Adrenal gland (tissue), 9 donors: ENCODE measurements at regions not wholly inside any gene's neighbourhood (a gene's known extent, or its start where the extent isn't known, plus 50 kb on each side); places are given as distances from the start of the nearest gene placed in this dataset.
"Not testable (repeated sequence)": the region's sequence is repeated elsewhere in the genome, so short reads cannot be mapped to it uniquely, and the experiment has no call there.

Experiments used
- DNase-seq, 7 donors: peaks; one replicate each; pipeline ENCODE4 v3.0.0-alpha.2; 2019 to 2020
- H3K27ac ChIP-seq, 5 donors: fragments of 200-600 bp; sonication (generic) in 4 of 5; 1 replicate in 3 of 5; 2 replicates in 2 of 5; pipeline versions ENCODE4 v1.5.1 to v1.8.0; 2016 to 2020; ENCODE audit warnings: mild to moderate bottlenecking in 1 of 5
- H3K27me3 ChIP-seq: fragments of 200-600 bp; 2 replicates; pipeline ENCODE4 v1.8.0; 2021
- H3K36me3 ChIP-seq, 2 donors: fragments of 200-600 bp; replicated peaks in 1 of 2; 1 replicate in 1 of 2; 2 replicates in 1 of 2; pipeline versions ENCODE4 v1.5.1 to v1.8.0; 2018 to 2022
- H3K4me1 ChIP-seq, 2 donors: fragments of 200-600 bp; replicated peaks in 1 of 2; 1 replicate in 1 of 2; 2 replicates in 1 of 2; pipeline versions ENCODE4 v1.5.1 to v1.8.0; 2018 to 2021
- H3K4me3 ChIP-seq, 4 donors: fragments of 200-600 bp; sonication (generic) in 3 of 4; one replicate each; pipeline ENCODE4 v1.5.1; 2016 to 2018
- H3K9me3 ChIP-seq, 3 donors: fragments of 200-600 bp; sonication (generic) in 1 of 3; replicated peaks in 1 of 3; 1 replicate in 2 of 3; 2 replicates in 1 of 3; pipeline versions ENCODE4 v1.5.1 to v1.8.0; 2016 to 2021
- CTCF ChIP-seq, 6 experiments: fragments of 450-650 bp in 4 of 6; fragments of 200-600 bp in 2 of 6; sonication (generic) in 1 of 6; IDR thresholded peaks; 1 replicate in 5 of 6; 2 replicates in 1 of 6; pipeline versions ENCODE4 v1.5.1 to v1.8.0; 2016 to 2021; ENCODE audit warnings: antibody characterized with exemption in 6 of 6, mild to moderate bottlenecking in 2 of 6, moderate library complexity in 1 of 6
- POLR2A ChIP-seq, 2 donors: fragments of 450-650 bp; IDR thresholded peaks; one replicate each; pipeline ENCODE4 v1.6.1; 2017; ENCODE audit warnings: antibody characterized with exemption in 2 of 2, mild to moderate bottlenecking in 2 of 2, moderate library complexity in 1 of 2
- WGBS, 4 donors: extraction: QIAGEN DNeasy Blood & Tissue Kit in 2 of 4; methylation state at CpG; one replicate each; pipeline versions ENCODE4 v1.1.5 to v1.1.7; 2013 to 2017; 5-methylcytosine and 5-hydroxymethylcytosine counted together
- intact Hi-C, 2 donors: fragments of 100-400 bp; cut with DNase I; formaldehyde crosslinking; loops; one replicate each; pipeline versions ENCODE4 v1.14.1 to v1.15.0; 2022 to 2023
- donor health status: healthy with polysubstance abuse.
- donor health status: Bipolar disorder and iron deficiency.
- donor health status: DM: yes; HTN: yes; CAD: no.
- donor health status: DM: no; HTN: no; CAD: no.
- donor health status: DM: no; HTN: no; CAD: no.

- peaks cover 0 to 8% of the 10 kb centered on the region in 2 donors for H3K4me1 ChIP-seq
- H3K27ac ChIP-seq, result no peak overlapping the region
- H3K27me3 ChIP-seq, result no peaks in the 10 kb centered on the region
- DNase-seq, result no peak
- TF ChIP-seq CTCF (IDR thresholded peaks at IDR 0.05) (no peak), POLR2A (IDR thresholded peaks at IDR 0.05) (no peak)
- no peak overlapping the region for H3K4me3 ChIP-seq
- intact Hi-C loops, result no loop called here
- H3K9me3 ChIP-seq, result peaks cover 0 to 3% (median 0%) of the 10 kb centered on the region in 3 donors
- 59 to 83% (median 64%) methylated on average over 2 of the region's 2 CpGs for WGBS, 4 donors
- no peaks in the 10 kb centered on the region for H3K36me3 ChIP-seq
These were observed 481.0 kb upstream of the PTGER4 start for GRCh38 chr5:40198736-40199135.

- DNase-seq, H3K4me1 ChIP-seq, intact Hi-C loops, H3K4me3 ChIP-seq, H3K27ac ChIP-seq, H3K36me3 ChIP-seq, H3K9me3 ChIP-seq, H3K27me3 ChIP-seq: not testable (repeated sequence)
- WGBS, 4 donors, result 88 to 96% (median 93%) methylated on average over 7 of the region's 7 CpGs
These were observed 484.1 kb upstream of the PTGER4 start for GRCh38 chr5:40195574-40195973.

- Histone ChIP-seq H3K36me3 (no peaks in the 10 kb centered on the region), H3K27ac (peak overlapping the region in 1 of 5 donors; percentile 19), H3K4me3 (no peak overlapping the region), H3K9me3 (no peaks in the 10 kb centered on the region), H3K4me1 (no peaks in the 10 kb centered on the region), H3K27me3 (no peaks in the 10 kb centered on the region)
- TF ChIP-seq CTCF (IDR thresholded peaks at IDR 0.05) (no peak), POLR2A (IDR thresholded peaks at IDR 0.05) (no peak)
- DNase-seq, result no peak
- WGBS, 4 donors, result 33 to 46% (median 35%) methylated on average over 4 of the region's 4 CpGs
- intact Hi-C loops, result no loop called here
These were observed 488.6 kb upstream of the PTGER4 start for GRCh38 chr5:40191150-40191549.

- Histone ChIP-seq H3K9me3 (no peaks in the 10 kb centered on the region), H3K27me3 (no peaks in the 10 kb centered on the region), H3K27ac (no peak overlapping the region), H3K4me1 (no peaks in the 10 kb centered on the region), H3K4me3 (no peak overlapping the region), H3K36me3 (no peaks in the 10 kb centered on the region)
- intact Hi-C loops, result no loop called here
- TF ChIP-seq CTCF (IDR thresholded peaks at IDR 0.05), result no peak
- TF ChIP-seq POLR2A (IDR thresholded peaks at IDR 0.05), result no peak
- DNase-seq, result no peak
These were observed 507.0 kb upstream of the PTGER4 start for GRCh38 chr5:40172721-40173120.

GRCh38 chr5:40171971-40172370 lies 507.7 kb upstream of the PTGER4 start:
- intact Hi-C loops, result no loop called here

More at GRCh38 chr5:40171971-40172370, 507.7 kb upstream of the PTGER4 start:
- no peak overlapping the region for H3K4me3 ChIP-seq
- DNase-seq, result no peak
- no peaks in the 10 kb centered on the region for H3K4me1 ChIP-seq
- H3K9me3 ChIP-seq, result no peaks in the 10 kb centered on the region
- TF ChIP-seq CTCF (IDR thresholded peaks at IDR 0.05) (no peak), POLR2A (IDR thresholded peaks at IDR 0.05) (no peak)
- no peaks in the 10 kb centered on the region for H3K27me3 ChIP-seq
- no peak overlapping the region for H3K27ac ChIP-seq
- WGBS, 4 donors, result 36 to 79% (median 62%) methylated on average over 2 of the region's 2 CpGs
- no peaks in the 10 kb centered on the region for H3K36me3 ChIP-seq
